ENCODE measurements at regions not wholly inside any gene's neighbourhood (a gene's known extent, or its start where the extent isn't known, plus 50 kb on each side); places are given as distances from the start of the nearest gene placed in this dataset.

- no peak overlapping the region for H3K27ac ChIP-seq (ENCODE audit: low read depth in 1 of 2, low read length in 2 of 2)
- H3K9me3 ChIP-seq (ENCODE audit: control insufficient read depth in 4 of 4, low read length in 3 of 4), result peaks cover 0 to 3% (median 0%) of the 10 kb centered on the region in 4 donors
- no peaks in the 10 kb centered on the region for H3K36me3 ChIP-seq (ENCODE audit: control insufficient read depth in 4 of 4, insufficient read depth in 3 of 4, low read depth in 1 of 4, low read length in 3 of 4)
- no peak overlapping the region for H3K9ac ChIP-seq (ENCODE audit: low read depth in 1 of 2, low read length in 2 of 2)
- no peaks in the 10 kb centered on the region for H3K27me3 ChIP-seq (ENCODE audit: control insufficient read depth in 4 of 4, insufficient read depth in 4 of 4, low read length in 3 of 4)
- peaks cover 0 to 6% (median 1%) of the 10 kb centered on the region in 4 donors for H3K4me1 ChIP-seq (ENCODE audit: control insufficient read depth in 4 of 4, insufficient read depth in 4 of 4, low read length in 3 of 4)
- no peak overlapping the region for H3K4me3 ChIP-seq (ENCODE audit: low read depth in 1 of 3, low read length in 3 of 3)
- WGBS, result 95% methylated on average over 4 of the region's 4 CpGs
- no peak for DNase-seq (ENCODE audit: low spot score)
- TF ChIP-seq ZBTB33 (IDR thresholded peaks at IDR 0.05), result no peak
- no peak for TF ChIP-seq REST (IDR thresholded peaks at IDR 0.05)
- no peak for TF ChIP-seq YY1 (IDR thresholded peaks at IDR 0.05)
- TF ChIP-seq HNF4A (conservative IDR thresholded peaks at IDR 0.05), result no peak
- TF ChIP-seq SP1 (IDR thresholded peaks at IDR 0.05), result no peak
- no peak for TF ChIP-seq JUND (IDR thresholded peaks at IDR 0.05)
- no peak for TF ChIP-seq HNF4G (IDR thresholded peaks at IDR 0.05)
Measured at GRCh38 chr4:110415478-110415877, 60.5 kb upstream of the ENPEP start.

- H3K9me3 ChIP-seq (ENCODE audit: control insufficient read depth in 4 of 4, low read length in 3 of 4), result peaks cover 0 to 3% (median 0%) of the 10 kb centered on the region in 4 donors
- H3K27ac ChIP-seq (ENCODE audit: low read depth in 1 of 2, low read length in 2 of 2), result no peak overlapping the region
- H3K27me3 ChIP-seq (ENCODE audit: control insufficient read depth in 4 of 4, insufficient read depth in 4 of 4, low read length in 3 of 4), result no peaks in the 10 kb centered on the region
- DNase-seq (ENCODE audit: low spot score), result no peak
- no peaks in the 10 kb centered on the region for H3K36me3 ChIP-seq (ENCODE audit: control insufficient read depth in 4 of 4, insufficient read depth in 3 of 4, low read depth in 1 of 4, low read length in 3 of 4)
- TF ChIP-seq ATF3 (IDR thresholded peaks at IDR 0.05), result no peak
- no peak for TF ChIP-seq GABPA (IDR thresholded peaks at IDR 0.05 in 1 of 2, conservative IDR thresholded peaks at IDR 0.05 in 1 of 2)
- no peak for TF ChIP-seq REST (IDR thresholded peaks at IDR 0.05)
- TF ChIP-seq FOXA2 (IDR thresholded peaks at IDR 0.05), result no peak
- TF ChIP-seq HNF4G (IDR thresholded peaks at IDR 0.05), result no peak
- no peak for TF ChIP-seq NR2F2 (IDR thresholded peaks at IDR 0.05)
- no peak for TF ChIP-seq RAD21 (IDR thresholded peaks at IDR 0.05)
- no peak for TF ChIP-seq MAX (IDR thresholded peaks at IDR 0.05)
- no peak for TF ChIP-seq FOXA1 (IDR thresholded peaks at IDR 0.05)
- no peak for TF ChIP-seq YY1 (IDR thresholded peaks at IDR 0.05)
- no peak for TF ChIP-seq RXRA (IDR thresholded peaks at IDR 0.05)
- no peak for TF ChIP-seq EGR1 (IDR thresholded peaks at IDR 0.05; ENCODE audit: low read depth in 2 of 2)
- TF ChIP-seq ZBTB33 (IDR thresholded peaks at IDR 0.05), result no peak
- no peak for TF ChIP-seq SP1 (IDR thresholded peaks at IDR 0.05)
- no peak for TF ChIP-seq CTCF (IDR thresholded peaks at IDR 0.05; ENCODE audit: low read depth, low read length, missing input control)
- no peak for TF ChIP-seq JUND (IDR thresholded peaks at IDR 0.05)
- no peak for TF ChIP-seq HNF4A (conservative IDR thresholded peaks at IDR 0.05)
- no peak for TF ChIP-seq TAF1 (conservative IDR thresholded peaks at IDR 0.05)
- no peak overlapping the region for H3K9ac ChIP-seq (ENCODE audit: low read depth in 1 of 2, low read length in 2 of 2)
- H3K4me3 ChIP-seq (ENCODE audit: low read depth in 1 of 3, low read length in 3 of 3), result no peak overlapping the region
- WGBS, result 90% methylated on average over 3 of the region's 3 CpGs
- peaks cover 0 to 6% (median 1%) of the 10 kb centered on the region in 4 donors for H3K4me1 ChIP-seq (ENCODE audit: control insufficient read depth in 4 of 4, insufficient read depth in 4 of 4, low read length in 3 of 4)
Measured at GRCh38 chr4:110415041-110415440, 60.9 kb upstream of the ENPEP start.

Measured in liver (tissue), 8 donors.